GM21717 (cell line): ENCODE measurements at regions not wholly inside any gene's neighbourhood (a gene's known extent, or its start where the extent isn't known, plus 50 kb on each side); places are given as distances from the start of the nearest gene placed in this dataset.

Source experiments
- ATAC-seq: cut with Tn5 transposase; IDR thresholded peaks from one replicate; pipeline ENCODE4 v1.9.1; 2021; ENCODE audit warnings: mild to moderate bottlenecking, moderate library complexity; ENCODE audit not compliant: unreplicated experiment

DNA sequence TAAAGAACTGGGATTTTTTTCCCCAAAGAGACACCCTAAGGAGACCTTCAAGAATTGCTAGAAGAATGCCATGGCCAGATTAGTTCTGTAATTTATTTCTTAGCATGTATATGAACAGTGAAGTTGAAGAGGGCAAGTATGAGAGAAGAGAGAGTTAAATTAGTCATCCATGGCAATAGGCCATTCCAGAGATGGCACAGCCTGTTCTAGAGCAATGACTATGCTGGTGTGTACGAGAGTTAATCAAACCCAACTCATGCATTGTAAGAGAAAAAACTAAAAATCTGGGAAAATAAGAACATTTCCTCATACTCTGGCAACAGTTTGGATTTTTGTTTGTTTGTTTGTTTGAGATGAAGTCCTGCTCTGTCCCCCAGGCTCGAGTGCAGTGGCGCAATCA lies 112.1 kb upstream of the PIK3C3 start:
- no peak for ATAC-seq

DNA sequence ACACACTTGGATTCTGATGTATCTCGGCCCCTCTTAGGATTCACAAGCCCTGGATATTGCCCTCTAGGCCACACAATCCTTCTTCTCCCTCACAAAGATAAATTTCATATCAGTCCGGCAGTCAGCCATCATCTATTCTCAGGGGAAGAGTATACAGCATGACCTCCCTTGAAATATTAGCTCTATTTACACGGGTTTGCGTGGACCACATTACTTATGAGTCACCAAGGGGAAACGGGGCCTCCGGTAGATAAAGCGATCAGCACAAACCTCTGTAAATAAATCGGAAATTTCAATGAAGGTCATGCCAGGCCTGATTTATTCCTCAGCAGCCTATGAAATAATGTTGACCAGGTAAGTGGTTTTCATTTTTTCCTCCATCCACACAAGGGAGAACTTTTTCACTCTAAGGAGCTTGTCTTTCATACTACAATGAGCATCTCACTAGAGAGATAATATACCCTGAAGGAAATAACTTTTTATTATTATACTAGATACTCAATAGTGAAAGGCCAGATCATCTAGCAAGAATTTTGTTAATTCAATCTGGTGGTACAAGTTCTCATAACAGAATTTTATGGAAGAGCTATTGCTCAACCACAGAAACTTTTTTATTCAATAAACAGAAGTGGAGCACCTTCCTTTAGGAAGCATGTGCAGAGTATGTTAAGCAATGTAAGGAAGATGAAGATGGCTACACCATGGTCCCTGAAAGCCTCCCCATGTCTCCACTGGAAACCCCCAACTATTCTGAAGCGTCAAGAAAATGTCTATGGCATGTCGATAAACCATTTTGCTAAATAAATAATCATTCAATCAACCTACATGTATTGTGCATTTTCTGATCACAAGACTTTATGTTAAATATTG lies 125.2 kb upstream of the PIK3C3 start:
- ATAC-seq, result no peak

DNA sequence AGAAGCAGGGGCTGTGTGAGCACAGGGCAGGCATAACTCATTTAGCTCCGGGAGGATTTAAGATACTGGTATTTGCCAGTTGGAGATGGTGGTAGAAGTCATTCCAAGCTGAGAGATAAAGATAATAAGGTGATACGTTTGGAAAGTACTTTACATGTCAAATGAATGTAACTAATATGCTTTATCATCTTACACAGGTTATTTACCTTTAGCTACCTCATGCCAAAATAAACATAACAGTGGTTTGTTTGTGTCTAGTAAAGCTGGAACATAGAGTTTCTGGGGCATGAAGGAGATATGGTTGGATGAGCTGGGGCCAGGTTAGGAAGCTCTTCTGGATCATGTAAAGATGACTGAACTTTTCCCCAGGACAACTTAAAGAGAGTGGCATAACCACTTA lies 126.9 kb upstream of the PIK3C3 start:
- ATAC-seq, result no peak

DNA sequence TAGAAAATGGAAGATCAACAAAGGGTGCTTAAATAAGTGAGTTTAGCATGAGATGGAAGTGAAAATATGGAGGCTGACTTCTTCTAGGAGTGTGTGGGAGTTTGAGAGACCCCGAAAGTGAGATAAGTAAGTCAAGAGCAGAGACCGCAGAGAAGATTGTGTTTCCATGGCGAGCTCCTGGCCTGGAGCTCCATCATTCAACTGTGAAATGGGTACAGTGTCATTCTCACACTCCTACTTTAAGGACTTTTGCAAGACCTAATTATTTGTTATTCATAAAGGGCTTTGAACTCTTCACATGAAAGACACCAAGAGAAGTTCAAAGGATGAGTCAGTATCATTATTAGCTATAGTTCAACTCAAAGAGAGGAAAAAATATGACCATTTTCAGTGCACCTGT lies 134.2 kb upstream of the PIK3C3 start:
- ATAC-seq, result peak; percentile 50

DNA sequence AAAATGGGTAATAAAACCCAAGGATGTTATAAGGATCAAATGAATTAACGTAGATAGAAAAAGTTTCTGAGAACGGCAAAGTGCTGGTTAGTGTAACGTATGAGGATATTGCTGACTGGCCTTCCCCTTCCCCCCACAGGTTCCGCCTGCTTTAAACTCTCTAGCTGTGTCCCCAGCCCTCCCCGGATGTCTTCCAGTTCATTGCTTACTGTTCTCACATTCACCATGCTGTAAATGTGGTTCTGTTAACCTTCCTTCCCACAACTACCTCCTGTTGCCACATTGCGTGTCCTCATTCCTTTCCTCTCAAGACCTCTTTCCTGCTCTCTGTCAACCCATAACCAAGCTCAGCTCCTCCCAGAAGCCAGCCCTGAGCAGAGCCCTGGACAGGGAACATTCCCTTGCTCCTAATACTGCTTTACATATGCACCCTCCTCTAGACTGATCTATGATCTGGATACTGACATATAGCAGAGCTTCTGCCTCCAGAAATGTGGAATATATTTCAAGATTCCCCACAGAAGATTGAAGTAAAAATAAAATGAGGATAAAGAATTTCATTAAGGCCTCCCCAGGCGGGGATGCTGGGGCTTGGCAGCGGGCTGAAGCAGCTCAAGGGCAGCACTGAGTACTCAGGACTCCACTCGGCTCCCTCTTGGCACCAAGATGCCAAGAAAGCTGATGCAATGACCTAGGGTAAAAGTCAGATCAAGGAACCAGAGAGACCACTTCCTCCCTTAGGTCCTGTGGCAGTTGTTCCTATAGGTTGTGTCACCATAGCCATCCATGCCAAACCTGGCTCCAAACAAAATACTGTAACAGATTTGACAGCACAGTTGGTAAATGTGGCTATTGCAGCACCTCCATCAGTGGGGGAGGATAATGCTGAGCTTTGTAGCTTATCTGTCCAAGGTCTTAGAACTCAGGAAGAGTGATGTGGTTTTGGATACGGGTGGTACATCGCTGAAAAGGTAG lies 136.4 kb upstream of the PIK3C3 start:
- no peak for ATAC-seq

DNA sequence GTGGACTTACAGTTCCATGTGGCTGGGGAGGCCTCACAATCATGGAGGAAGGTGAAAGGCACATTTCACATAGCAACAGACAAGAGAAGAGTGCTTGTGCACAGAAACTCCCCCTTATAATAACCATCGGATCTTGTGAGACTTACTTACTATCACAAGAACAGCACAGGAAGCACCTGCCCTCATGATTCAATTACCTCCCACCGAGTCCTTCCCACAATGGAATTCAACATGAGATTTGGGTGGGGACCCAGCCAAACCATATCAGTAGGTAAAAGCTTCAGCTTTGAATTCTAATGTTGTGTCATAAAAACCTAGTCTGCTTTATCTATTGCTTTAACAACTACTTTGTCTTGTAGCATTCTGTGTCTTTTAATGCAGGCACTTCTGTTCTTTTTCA lies 140.4 kb upstream of the PIK3C3 start:
- ATAC-seq, result no peak

DNA sequence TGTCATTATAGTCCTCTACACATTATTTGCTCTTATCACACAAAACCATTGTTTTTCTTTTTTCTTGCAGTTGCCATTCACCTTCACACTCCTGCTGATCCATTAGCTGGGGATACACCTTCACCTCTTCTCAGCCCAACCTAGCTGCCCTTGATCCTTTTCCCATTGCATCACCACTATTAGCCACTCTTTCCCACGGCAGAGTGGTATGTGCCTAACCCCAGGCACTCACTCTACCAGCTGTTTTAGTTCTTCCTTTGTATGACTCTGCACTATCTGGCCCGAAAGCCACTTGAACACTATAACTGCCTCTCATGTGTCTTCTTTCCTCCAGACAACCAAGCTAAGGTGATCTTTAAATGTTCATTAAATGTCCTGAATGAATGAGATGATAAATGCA lies 145.4 kb upstream of the PIK3C3 start:
- ATAC-seq, result no peak

DNA sequence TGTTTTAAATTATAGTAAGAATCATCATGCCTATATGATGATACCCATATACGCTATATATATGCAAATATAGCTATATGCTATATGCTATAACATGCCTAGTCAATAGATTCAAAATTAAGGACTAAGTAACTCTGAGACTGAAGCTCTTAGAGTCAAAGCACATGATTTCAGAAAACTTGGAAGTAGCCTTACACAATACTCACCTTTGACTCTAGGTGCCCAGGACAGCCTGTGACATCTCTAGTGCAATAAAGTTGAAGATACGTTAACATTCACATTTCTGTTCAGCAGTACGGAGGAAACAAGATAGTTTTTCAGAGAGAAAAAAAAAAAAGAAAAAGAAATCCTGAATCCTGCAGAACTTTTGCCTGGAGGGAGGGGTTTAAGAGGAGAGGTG lies 149.7 kb upstream of the PIK3C3 start:
- no peak for ATAC-seq

DNA sequence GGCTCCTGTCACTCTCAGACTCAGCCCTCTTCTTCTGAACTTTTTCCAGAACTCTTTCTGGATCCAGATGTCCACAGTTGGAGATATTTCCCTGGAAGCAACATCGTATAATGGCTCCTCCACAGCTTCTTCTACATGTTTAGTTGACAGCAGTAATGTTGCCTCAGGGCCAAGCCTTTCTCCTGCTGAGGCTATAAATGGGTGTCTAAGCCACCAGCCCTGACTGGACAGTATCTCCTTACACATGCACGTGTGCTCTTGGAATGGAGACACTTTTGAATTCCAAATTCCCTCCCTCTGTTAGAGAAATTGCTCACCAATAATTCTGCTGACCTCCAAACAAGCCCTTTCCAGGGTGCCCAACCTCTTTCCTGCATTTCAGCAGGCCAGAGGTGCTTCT lies 156.2 kb upstream of the PIK3C3 start:
- no peak for ATAC-seq

DNA sequence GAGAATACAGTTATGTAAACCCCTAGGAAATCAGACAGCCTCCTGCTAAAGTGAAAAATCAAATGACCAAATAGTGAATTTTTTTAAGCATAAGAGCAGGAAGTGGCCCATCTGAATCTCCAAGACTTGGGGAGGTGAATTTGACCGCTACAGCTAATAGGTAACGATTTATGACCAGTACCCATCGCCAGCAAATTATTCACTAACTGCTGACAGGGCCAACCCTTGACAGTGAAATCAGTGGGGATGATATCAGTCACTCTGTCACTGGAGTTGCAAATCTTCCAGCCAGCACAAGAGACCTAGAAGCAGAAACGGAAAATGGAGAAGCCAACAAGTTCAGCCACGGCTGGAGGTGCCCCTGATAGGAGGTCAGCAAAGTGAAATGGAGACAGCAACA lies 164.3 kb upstream of the PIK3C3 start:
- ATAC-seq, result no peak

DNA sequence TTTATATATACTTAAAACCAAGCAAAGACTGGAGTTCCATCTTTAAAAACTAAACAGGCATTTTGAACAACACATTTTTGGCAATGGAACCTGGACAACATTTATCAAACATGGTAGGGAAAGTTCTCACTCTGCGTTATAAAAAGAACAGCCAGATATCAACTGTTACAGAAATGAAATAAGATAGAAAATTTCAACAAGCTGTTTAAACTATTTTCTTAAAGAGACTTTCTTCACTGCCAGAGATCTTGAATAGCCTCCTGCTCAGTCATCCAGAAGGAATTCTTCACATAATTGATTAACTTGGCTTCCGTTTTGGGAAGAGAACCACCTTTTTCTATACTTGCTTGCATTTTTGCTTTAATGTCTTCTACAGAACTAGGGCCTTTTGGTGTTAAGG lies 166.0 kb upstream of the PIK3C3 start:
- no peak for ATAC-seq

DNA sequence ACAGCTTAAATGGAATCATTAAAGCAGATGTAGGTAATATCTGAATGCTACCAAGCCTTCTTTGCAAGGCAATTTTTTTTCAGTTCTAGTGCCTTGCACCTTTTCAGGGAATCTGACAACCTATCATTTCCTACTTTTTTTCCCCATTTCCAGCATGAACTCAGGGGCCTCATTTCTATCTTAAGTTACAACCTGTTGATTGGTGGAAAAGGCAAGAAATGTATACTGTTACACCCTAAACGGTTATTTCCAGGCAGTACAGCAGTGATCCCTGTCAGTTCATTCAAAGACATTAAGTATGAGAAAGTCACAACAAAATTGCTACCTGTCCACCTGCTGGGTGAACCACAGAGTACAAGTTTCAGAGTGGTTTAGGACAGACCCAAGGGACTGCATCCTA lies 171.2 kb upstream of the PIK3C3 start:
- no peak for ATAC-seq

DNA sequence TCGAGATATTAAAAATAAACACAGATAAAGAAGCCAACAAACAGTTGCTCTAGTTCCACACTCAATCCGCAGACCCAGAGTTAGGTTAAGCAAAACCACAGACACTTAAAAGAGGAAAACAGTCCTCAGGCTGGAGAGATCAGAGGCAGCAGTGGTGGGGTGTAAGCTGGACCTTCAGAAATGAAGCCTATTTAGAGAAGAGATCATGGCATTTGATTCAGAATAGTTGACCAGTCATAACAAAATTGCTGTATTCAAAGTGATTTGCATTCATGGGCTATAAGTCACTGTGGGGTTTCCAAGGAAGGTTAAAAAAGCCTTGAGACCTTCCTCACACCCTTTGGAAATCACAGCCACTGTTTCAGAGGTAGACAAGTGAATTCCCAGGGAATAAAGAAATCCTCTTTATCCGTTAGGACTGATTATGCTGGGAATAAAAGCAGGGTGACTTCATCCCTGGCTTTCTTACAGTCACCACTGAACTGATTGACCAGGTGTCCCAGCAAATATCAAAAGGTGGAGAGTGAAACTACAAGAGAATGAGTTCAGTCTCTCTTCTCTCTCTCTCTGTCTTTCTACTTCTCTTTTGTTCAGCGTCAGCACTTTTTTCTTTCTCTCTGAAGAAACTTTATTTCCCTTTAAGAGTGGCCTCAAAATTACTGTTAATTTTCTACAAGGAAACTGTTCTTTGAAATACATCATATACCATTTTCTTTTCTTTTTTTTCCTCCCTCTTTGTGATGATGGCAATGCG lies 171.8 kb upstream of the PIK3C3 start:
- no peak for ATAC-seq

DNA sequence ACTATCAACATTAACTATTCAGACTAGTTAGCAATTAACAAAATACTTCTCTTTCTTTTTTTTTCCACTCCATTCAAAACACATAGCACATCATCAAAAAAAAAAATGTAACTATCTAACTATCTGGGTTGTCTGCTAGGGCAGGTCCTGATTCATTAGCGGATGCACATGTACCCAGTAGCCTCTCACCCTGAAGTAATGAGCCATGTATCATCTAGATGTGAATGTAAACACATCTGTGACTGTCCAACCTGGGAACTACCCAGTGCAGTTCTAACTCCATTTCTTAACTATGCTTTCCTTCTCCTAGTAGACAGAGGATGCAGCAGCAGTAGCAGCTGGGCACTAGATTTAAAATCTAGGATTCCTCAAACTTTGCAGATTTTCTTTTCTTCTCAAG lies 183.1 kb upstream of the PIK3C3 start:
- ATAC-seq, result no peak

DNA sequence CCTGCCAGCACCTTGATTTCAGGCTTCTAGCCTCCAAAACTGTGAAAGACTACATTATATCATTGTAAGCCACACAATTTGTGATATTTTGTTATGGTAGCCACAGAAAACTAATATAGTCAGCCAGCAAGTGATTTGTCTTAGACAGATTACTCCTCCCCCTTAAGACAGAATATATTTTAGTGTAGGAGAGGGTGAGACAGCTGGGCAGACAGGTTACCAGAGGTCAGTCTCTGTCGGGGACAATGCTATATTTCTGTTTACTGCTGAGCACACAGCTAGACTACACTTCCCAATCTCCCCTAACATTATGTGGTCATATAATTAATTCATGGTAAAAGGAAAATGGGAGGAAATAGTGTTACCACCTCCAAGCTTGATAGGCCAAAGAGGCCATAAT lies 185.8 kb upstream of the PIK3C3 start:
- no peak for ATAC-seq

DNA sequence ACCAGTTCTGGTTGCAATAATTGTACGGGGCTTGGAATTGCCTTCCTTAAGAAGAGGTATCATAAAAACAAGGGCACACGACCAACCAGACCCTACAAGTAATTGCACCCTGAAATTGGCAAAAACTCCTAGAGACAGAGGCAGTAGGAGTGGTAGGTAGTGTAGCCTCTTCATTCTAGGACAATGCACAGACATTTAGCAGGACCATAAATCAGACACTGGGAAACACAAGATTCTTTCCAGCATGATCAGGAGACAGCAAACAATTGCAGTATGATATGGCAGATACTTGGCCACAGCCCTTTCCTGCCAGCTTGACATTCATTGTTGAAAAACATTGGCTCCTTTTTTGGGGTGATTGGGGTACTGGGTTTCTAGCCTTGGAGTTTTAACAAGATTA lies 186.6 kb upstream of the PIK3C3 start:
- ATAC-seq, result no peak

DNA sequence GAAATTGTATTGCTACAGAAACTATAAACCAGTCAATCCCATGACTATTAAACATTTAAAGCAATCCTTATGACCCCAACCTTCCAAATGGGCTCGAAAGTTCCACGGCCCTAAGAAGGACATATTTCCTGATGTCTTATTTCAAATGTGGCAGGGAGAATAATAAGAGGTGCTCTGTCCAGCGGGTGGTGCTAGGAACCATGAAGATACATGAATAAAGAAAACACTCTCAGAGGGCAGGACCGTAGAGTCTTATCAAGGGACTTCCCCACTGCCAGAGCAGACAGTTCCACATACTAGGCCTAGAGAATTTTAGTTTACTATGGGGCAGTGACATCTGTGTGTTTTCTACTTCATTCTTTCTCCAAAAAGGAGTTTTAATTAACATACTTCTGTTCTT lies 187.1 kb upstream of the PIK3C3 start:
- ATAC-seq, result no peak

DNA sequence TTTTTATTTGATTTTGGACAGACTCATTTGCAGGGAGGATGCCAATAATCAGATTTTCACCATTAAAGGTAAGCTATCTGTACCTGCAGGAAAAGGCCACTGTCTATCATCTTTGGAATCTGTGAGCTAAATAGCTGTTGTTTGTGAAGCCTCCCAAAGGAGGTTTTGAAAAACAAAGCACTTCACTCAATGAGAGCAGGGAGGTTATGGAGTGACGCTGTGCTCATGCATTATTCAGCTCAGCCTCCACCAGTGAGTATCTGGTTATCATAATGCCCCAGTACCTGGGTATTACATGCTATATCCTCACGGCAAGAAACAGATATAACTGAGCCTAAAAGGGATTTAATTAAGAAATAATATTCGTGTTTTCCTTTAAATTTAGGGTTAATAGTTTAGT lies 189.6 kb upstream of the PIK3C3 start:
- no peak for ATAC-seq

DNA sequence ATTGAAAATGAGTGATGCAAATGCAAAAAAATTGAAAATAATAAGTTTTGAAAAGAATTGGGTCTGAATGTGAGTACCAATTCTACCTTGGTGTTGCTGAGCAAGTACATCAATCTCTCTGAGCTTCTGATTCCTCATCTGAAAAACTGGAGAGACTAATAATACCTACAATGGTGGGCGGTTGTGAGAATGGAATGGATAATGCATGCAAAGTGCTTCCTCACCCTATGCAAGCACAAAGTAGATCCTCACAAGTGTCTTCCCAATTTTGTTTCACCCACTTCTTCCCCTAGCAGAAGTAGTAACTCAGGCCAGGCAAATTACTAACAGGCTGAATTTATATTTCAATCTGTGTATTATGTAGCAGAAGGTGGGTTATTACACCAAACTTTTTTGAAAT lies 191.7 kb upstream of the PIK3C3 start:
- ATAC-seq, result no peak

DNA sequence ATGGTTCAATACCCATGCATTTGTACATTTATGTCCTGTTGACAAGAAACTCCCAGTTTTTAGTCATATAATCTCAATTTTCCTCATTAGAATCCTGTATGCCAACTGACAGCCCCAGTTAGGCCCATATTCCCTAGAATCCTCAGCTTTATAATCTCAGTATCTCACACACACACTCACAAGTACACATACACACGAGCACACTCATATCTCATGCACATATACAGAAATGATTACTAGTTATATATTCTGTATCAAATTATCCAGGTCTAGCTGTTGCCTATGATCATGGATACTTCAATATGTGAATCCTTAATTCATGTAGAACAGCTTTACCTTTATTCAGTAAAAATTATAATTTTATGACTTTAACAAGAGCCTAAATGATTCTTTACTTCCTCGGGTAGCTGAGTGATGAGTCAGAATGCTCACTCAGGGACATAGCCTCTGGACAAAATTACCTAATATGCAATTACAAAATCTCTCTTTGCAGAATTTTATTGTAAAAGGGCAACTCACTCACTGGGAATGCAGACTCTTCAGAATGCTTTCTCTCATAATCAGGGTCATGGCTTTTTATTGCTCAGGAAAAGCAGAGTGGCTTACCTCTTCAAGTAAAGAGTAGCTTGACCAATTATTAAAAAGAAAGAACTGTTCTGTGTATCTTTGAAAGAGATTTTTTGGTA lies 193.6 kb upstream of the PIK3C3 start:
- no peak for ATAC-seq

DNA sequence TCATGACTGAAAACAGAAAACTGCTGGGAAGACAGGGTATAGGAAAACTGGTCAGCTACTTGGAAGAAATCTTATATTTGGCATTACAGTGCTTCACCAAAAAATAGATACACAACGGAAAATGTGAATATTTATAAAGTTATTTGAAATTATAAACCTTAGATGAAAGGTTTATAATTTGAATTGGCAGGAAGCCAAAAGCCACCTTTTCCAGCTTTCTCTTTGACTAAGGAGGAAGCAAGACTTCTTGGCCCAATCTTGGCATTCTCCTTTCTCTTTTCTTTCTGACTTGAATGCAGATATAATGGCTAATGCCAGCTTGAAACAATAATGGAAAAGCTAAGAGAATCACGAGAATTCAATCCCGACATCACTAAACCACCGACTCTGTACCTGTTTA lies 196.5 kb upstream of the PIK3C3 start:
- ATAC-seq, result no peak
